Neuronal stem cell (in vitro differentiated cells): ENCODE measurements at regions not wholly inside any gene's neighbourhood (a gene's known extent, or its start where the extent isn't known, plus 50 kb on each side); places are given as distances from the start of the nearest gene placed in this dataset.

Source experiments
- DNase-seq: peaks from one replicate; pipeline ENCODE4 v3.0.0-alpha.2; 2013; ENCODE audit warnings: low spot score
- H2AFZ ChIP-seq: one replicate; pipeline ENCODE4 v1.6.1; 2013; ENCODE audit warnings: mild to moderate bottlenecking, low read length, inconsistent platforms
- H2AK5ac ChIP-seq: 2 replicates; pipeline ENCODE4 v1.6.1; 2013; ENCODE audit warnings: low read depth, mild to moderate bottlenecking, inconsistent platforms, low read length, moderate library complexity, mixed read lengths
- H2BK120ac ChIP-seq: 2 replicates; pipeline ENCODE4 v1.6.1; 2013; ENCODE audit warnings: low read depth, mild to moderate bottlenecking, inconsistent platforms, low read length, moderate library complexity, mixed read lengths
- H2BK12ac ChIP-seq: one replicate; pipeline ENCODE4 v1.6.1; 2013; ENCODE audit warnings: low read length, inconsistent platforms
- H2BK15ac ChIP-seq: 2 replicates; pipeline ENCODE4 v1.6.1; 2013; ENCODE audit warnings: mild to moderate bottlenecking, low read length, inconsistent platforms, mixed read lengths
- H2BK5ac ChIP-seq: one replicate; pipeline ENCODE4 v1.6.1; 2013; ENCODE audit warnings: inconsistent platforms, mild to moderate bottlenecking, low read length, moderate library complexity
- H3K14ac ChIP-seq: one replicate; pipeline ENCODE4 v1.6.1; 2013; ENCODE audit warnings: low read length, inconsistent platforms
- H3K18ac ChIP-seq: 2 replicates; pipeline ENCODE4 v1.6.1; 2013; ENCODE audit warnings: low read length, inconsistent platforms
- H3K23ac ChIP-seq: 2 replicates; pipeline ENCODE4 v1.6.1; 2013; ENCODE audit warnings: low read depth, mild to moderate bottlenecking, mixed read lengths, low read length, inconsistent platforms; ENCODE audit not compliant: poor library complexity
- H3K27ac ChIP-seq: replicated peaks from 3 replicates; pipeline ENCODE4 v1.5.1; 2013; ENCODE audit warnings: low read length, inconsistent platforms
- H3K27me3 ChIP-seq, 3 experiments: 2 replicates each; pipeline ENCODE4 v1.6.1; 2013; ENCODE audit warnings: low read length in 3 of 3, mild to moderate bottlenecking in 2 of 3, inconsistent platforms in 1 of 3, low read depth in 1 of 3, mixed read lengths in 1 of 3, moderate library complexity in 1 of 3; ENCODE audit not compliant: control insufficient read depth in 3 of 3, insufficient read depth in 3 of 3
- H3K36me3 ChIP-seq, 2 donors: replicated peaks in 1 of 2; 2 replicates each; pipeline ENCODE4 v1.6.1; 2013; ENCODE audit warnings: low read length in 2 of 2; ENCODE audit not compliant: control insufficient read depth in 2 of 2, insufficient read depth in 2 of 2
- H3K4ac ChIP-seq: 2 replicates; pipeline ENCODE4 v1.6.1; 2013; ENCODE audit warnings: inconsistent platforms, mild to moderate bottlenecking, low read length, moderate library complexity
- H3K4me1 ChIP-seq, 2 donors: 1 replicate in 1 of 2; 2 replicates in 1 of 2; pipeline ENCODE4 v1.6.1; 2013; ENCODE audit warnings: low read length in 2 of 2, low read depth in 1 of 2; ENCODE audit not compliant: control insufficient read depth in 2 of 2, insufficient read depth in 1 of 2
- H3K4me2 ChIP-seq: one replicate; pipeline ENCODE4 v1.6.1; 2013; ENCODE audit warnings: mild to moderate bottlenecking, low read length, inconsistent platforms; ENCODE audit not compliant: insufficient read depth, poor library complexity, severe bottlenecking
- H3K4me3 ChIP-seq, 2 donors: 2 replicates each; pipeline ENCODE4 v1.5.1; 2013; ENCODE audit warnings: low read length in 2 of 2, mild to moderate bottlenecking in 2 of 2, inconsistent platforms in 1 of 2, moderate library complexity in 1 of 2
- H3K79me1 ChIP-seq: one replicate; pipeline ENCODE4 v1.6.1; 2013; ENCODE audit warnings: low read depth, mild to moderate bottlenecking, inconsistent platforms, low read length, moderate library complexity
- H3K9ac ChIP-seq: one replicate; pipeline ENCODE4 v1.6.1; 2013; ENCODE audit warnings: mild to moderate bottlenecking, low read depth, low read length, inconsistent platforms; ENCODE audit not compliant: poor library complexity
- H3K9me3 ChIP-seq, 2 donors: replicated peaks in 1 of 2; 2 replicates each; pipeline versions ENCODE3 to v1.6.1; 2013; ENCODE audit warnings: low read length in 2 of 2, mild to moderate bottlenecking in 2 of 2, inconsistent platforms in 1 of 2, low read depth in 1 of 2, mixed read lengths in 1 of 2, moderate library complexity in 1 of 2; ENCODE audit not compliant: control insufficient read depth in 2 of 2, insufficient read depth in 1 of 2
- H4K8ac ChIP-seq: one replicate; pipeline ENCODE4 v1.6.1; 2013; ENCODE audit warnings: low read depth, mild to moderate bottlenecking, inconsistent platforms, low read length, moderate library complexity
- H4K91ac ChIP-seq: one replicate; pipeline ENCODE4 v1.6.1; 2013; ENCODE audit warnings: low read length, low read depth, mild to moderate bottlenecking, inconsistent platforms; ENCODE audit not compliant: poor library complexity
- WGBS, 2 donors: extraction: QIAGEN DNeasy Blood & Tissue Kit; methylation state at CpG; one replicate each; pipeline ENCODE4 v1.1.7; 2013; ENCODE audit warnings: missing lambda C conversion rate in 2 of 2, mixed read lengths in 1 of 2; ENCODE audit not compliant: insufficient read length in 2 of 2, insufficient replicate concordance in 1 of 2; ENCODE audit errors: extremely low coverage in 2 of 2; 5-methylcytosine and 5-hydroxymethylcytosine counted together

GRCh38 chr12:85644508-85644907 is 191.7 kb downstream of the RASSF9 start:
- Histone ChIP-seq H3K14ac (no peak overlapping the region), H4K91ac (no peak overlapping the region), H3K27ac (no peak overlapping the region), H3K23ac (no peak overlapping the region), H3K4me1 (peaks cover 0 to 7% of the 10 kb centered on the region in 2 donors), H3K18ac (no peak overlapping the region), H3K9ac (no peak overlapping the region), H2BK12ac (no peak overlapping the region), H2BK5ac (no peak overlapping the region), H2AK5ac (no peak overlapping the region), H3K27me3 (no peaks in the 10 kb centered on the region), H2AFZ (peak overlapping the region; percentile 66), H3K4me2 (no peak overlapping the region), H2BK15ac (no peak overlapping the region), H4K8ac (no peak overlapping the region), H3K9me3 (no peaks in the 10 kb centered on the region), H3K4me3 (no peak overlapping the region), H3K36me3 (no peaks in the 10 kb centered on the region), H3K4ac (no peak overlapping the region), H3K79me1 (no peaks in the 10 kb centered on the region), H2BK120ac (no peak overlapping the region)
- no peak for DNase-seq
- WGBS, 2 donors = no CpG with 5 or more reads among the region's 3 CpGs

GRCh38 chr12:85653731-85654455 is 182.3 kb downstream of the RASSF9 start:
- no peak overlapping the region for H3K4ac ChIP-seq
- H3K14ac ChIP-seq = no peak overlapping the region
- H3K27ac ChIP-seq = no peak overlapping the region
- H3K4me3 ChIP-seq = no peak overlapping the region
- no peak overlapping the region for H2BK120ac ChIP-seq
- H3K27me3 ChIP-seq = no peaks in the 10 kb centered on the region
- H3K4me2 ChIP-seq = no peak overlapping the region
- no peak overlapping the region for H3K9ac ChIP-seq
- H3K9me3 ChIP-seq = no peaks in the 10 kb centered on the region
- no peak overlapping the region for H3K18ac ChIP-seq
- no peaks in the 10 kb centered on the region for H3K4me1 ChIP-seq
- no peak overlapping the region for H3K23ac ChIP-seq
- H3K79me1 ChIP-seq = no peaks in the 10 kb centered on the region
- no peak overlapping the region for H2BK15ac ChIP-seq
- no peaks in the 10 kb centered on the region for H3K36me3 ChIP-seq
- no peak overlapping the region for H2AK5ac ChIP-seq
- no peak overlapping the region for H4K91ac ChIP-seq
- no peak overlapping the region for H4K8ac ChIP-seq
- no peak overlapping the region for H2AFZ ChIP-seq
- H2BK5ac ChIP-seq = no peak overlapping the region
- no peak overlapping the region for H2BK12ac ChIP-seq
- DNase-seq = no peak

GRCh38 chr12:85654456-85654840 is 181.8 kb downstream of the RASSF9 start:
- Histone ChIP-seq H3K4ac (no peak overlapping the region), H3K14ac (no peak overlapping the region), H3K27me3 (no peaks in the 10 kb centered on the region), H4K91ac (no peak overlapping the region), H3K9ac (no peak overlapping the region), H3K27ac (no peak overlapping the region), H3K79me1 (no peaks in the 10 kb centered on the region), H2AK5ac (no peak overlapping the region), H2BK5ac (no peak overlapping the region), H2AFZ (no peak overlapping the region), H3K4me3 (no peak overlapping the region), H3K4me1 (no peaks in the 10 kb centered on the region), H3K9me3 (no peaks in the 10 kb centered on the region), H3K36me3 (no peaks in the 10 kb centered on the region), H4K8ac (no peak overlapping the region), H2BK12ac (no peak overlapping the region), H3K23ac (no peak overlapping the region), H2BK120ac (no peak overlapping the region), H2BK15ac (no peak overlapping the region), H3K4me2 (no peak overlapping the region), H3K18ac (no peak overlapping the region)
- no peak for DNase-seq
- no CpG with 5 or more reads among the region's 3 CpGs for WGBS, 2 donors

- H3K4ac ChIP-seq = no peak overlapping the region
- H3K9ac ChIP-seq = no peak overlapping the region
- H2AK5ac ChIP-seq = no peak overlapping the region
- H2BK120ac ChIP-seq = no peak overlapping the region
- H3K23ac ChIP-seq = no peak overlapping the region
- 100% methylated on average over 1 of the region's 2 CpGs; no CpG with 5 or more reads in 1 of the 2 donors for WGBS, 2 donors
- no peak overlapping the region for H3K4me3 ChIP-seq
- H3K14ac ChIP-seq = no peak overlapping the region
- no peak overlapping the region for H2BK5ac ChIP-seq
- no peak overlapping the region for H2BK12ac ChIP-seq
- H3K79me1 ChIP-seq = no peaks in the 10 kb centered on the region
- H3K36me3 ChIP-seq = no peaks in the 10 kb centered on the region
- no peak overlapping the region for H4K8ac ChIP-seq
- no peak overlapping the region for H3K27ac ChIP-seq
- no peak overlapping the region for H2AFZ ChIP-seq
- H3K27me3 ChIP-seq = no peaks in the 10 kb centered on the region
- H4K91ac ChIP-seq = no peak overlapping the region
- no peak overlapping the region for H2BK15ac ChIP-seq
- no peak overlapping the region for H3K18ac ChIP-seq
- H3K9me3 ChIP-seq = no peaks in the 10 kb centered on the region
- no peak for DNase-seq
- no peak overlapping the region for H3K4me2 ChIP-seq
- H3K4me1 ChIP-seq = no peaks in the 10 kb centered on the region
Measured at GRCh38 chr12:85656561-85656960, 179.6 kb downstream of the RASSF9 start.
